D721Med (cell line): ENCODE measurements at regions not wholly inside any gene's neighbourhood (a gene's known extent, or its start where the extent isn't known, plus 50 kb on each side); places are given as distances from the start of the nearest gene placed in this dataset.
A peak's percentile ranks its signal among the peaks of the same experiment; 100 is the strongest.

ENCODE experiments used
- DNase-seq: peaks from one replicate; pipeline ENCODE4 v3.0.0; 2011; ENCODE audit warnings: low spot score; ENCODE audit not compliant: insufficient read length
- FAIRE-seq: peaks from 2 replicates; lab custom pipeline; 2011; peaks lifted over from hg19 to GRCh38; lab: Jason Lieb, UNC
- TF ChIP-seq, protein P1 (sequence below): IDR thresholded peaks from 2 replicates; pipeline ENCODE4 v1.5.1; 2012; ENCODE audit warnings: mild to moderate bottlenecking, control low read depth; ENCODE audit not compliant: insufficient read depth; ENCODE audit errors: missing control alignments

DNA sequence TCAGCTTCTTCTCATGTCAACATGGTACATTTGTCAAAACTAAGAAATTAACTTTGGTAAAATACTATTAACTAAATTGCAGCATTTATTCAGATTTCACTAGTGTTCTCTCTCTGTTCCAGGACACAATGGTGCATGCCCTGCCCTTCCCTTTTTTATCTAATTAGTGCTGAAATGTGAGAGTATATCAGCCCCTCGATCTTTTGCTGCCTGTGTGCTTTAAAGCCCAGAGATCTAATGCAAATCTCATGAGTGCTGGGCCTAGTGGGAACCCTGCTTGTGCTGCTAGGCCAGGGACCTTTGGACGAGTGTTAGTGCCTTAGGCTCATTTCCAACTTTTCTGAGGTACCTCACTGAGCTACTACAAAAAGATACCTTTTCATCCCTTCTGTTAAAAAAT lies 221.1 kb upstream of the EDNRB start:
- no peak for DNase-seq
- TF ChIP-seq, protein P1, sequence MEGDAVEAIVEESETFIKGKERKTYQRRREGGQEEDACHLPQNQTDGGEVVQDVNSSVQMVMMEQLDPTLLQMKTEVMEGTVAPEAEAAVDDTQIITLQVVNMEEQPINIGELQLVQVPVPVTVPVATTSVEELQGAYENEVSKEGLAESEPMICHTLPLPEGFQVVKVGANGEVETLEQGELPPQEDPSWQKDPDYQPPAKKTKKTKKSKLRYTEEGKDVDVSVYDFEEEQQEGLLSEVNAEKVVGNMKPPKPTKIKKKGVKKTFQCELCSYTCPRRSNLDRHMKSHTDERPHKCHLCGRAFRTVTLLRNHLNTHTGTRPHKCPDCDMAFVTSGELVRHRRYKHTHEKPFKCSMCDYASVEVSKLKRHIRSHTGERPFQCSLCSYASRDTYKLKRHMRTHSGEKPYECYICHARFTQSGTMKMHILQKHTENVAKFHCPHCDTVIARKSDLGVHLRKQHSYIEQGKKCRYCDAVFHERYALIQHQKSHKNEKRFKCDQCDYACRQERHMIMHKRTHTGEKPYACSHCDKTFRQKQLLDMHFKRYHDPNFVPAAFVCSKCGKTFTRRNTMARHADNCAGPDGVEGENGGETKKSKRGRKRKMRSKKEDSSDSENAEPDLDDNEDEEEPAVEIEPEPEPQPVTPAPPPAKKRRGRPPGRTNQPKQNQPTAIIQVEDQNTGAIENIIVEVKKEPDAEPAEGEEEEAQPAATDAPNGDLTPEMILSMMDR, result no peak
- no peak for FAIRE-seq

DNA sequence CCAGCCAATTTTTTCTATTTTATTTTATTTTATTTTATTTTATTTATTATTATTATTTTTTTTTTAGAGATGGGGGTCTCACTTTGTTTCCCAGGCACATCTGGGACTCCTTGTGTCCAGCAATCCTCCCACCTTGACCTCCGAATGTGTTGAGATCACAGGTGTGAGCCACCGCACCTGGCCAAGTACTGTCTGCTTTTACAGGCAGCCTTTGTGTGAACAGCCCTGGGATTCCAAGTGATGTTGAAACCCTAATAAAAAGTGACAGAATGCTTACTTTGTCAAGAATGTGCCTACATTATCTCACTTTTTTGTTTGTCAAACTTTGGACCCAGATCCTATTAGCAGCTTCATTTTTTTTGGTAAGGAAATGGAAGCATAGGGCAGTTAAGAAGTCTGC lies 220.1 kb upstream of the EDNRB start:
- TF ChIP-seq, protein P1, result no peak
- FAIRE-seq, result no peak

DNA sequence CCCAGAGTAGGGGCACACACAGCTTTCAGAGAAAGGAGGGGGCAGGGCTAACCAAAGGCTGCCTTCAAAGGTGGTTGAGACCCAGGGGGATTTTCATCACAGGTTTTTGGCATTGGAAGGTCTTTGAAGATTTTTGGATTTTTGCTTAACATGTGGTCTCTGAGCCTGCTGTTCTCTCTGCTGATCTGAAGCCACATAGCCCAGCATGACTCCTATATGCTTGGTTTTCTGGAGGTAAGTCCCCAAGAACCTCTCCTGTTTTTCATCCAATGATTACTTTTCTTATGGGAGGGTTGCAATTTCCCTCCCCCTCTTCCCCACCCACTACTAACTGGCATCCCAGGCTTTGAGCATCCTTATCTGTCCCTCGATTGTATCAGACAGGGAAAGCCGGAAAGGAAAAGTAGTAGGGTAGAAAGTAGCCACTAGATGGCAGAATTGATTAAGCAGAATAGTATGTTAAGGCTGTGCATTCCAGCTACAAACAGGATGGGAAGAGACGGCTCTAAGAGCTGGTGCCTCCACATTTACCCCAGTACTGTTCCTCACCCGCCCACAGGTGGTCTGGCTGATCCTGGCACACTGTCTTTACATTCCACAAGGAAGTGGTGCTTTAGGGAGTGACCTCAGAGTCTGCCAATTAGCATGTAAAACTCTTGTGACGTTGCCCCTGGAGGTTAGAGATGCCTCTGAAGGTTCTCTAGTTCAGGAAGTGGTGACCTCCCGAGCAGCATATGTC lies 218.9 kb upstream of the EDNRB start:
- TF ChIP-seq, protein P1, result peak; percentile 64
- DNase-seq, result peak; percentile 14
- FAIRE-seq, result no peak

More for the DNA sequence above, 220.1 kb upstream of the EDNRB start:
- no peak for DNase-seq

DNA sequence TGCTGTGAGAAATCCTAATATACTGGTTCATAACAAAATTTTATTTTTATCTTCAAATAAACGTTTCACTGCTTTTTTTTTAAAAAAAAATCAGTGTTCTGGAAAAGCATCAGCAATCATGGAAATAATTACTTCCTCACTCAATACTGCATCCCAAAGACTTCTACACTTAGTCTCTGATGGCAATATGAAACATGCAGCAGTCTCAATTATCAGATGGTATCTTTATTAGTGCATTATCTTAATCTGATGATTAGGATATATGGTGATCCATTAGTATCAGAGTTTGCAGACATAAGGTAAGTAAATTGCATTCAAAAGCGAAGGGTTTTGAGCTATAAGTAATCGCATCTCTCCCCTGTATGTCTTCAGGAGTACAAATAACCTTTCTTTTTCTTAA lies 218.3 kb upstream of the EDNRB start:
- DNase-seq (no peak), FAIRE-seq (no peak)
- TF ChIP-seq, protein P1, result no peak

GRCh38 chr13:78133511-78133910 lies 214.9 kb upstream of the EDNRB start:
- DNase-seq (no peak), FAIRE-seq (no peak)
- TF ChIP-seq, protein P1, result no peak

DNA sequence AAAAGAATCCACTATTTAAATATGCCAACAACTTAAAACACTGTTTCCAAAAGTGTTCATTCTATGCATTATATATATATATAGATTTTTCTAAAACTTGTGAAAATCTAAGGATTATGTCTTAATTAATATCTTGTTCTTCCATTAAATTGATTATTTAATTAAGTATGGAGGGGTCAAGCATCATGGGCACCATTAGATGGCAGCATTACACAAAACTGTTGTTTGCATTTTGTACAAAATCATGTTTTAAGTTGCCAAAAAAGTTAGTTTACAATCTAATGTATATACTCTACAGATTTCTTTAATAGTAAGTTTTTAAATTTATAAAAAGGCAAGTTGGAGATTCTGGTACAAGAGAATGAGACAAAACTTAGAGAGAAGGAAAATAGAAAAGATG lies 213.2 kb upstream of the EDNRB start:
- no peak for DNase-seq
- TF ChIP-seq, protein P1, result peak; percentile 23
- no peak for FAIRE-seq

DNA sequence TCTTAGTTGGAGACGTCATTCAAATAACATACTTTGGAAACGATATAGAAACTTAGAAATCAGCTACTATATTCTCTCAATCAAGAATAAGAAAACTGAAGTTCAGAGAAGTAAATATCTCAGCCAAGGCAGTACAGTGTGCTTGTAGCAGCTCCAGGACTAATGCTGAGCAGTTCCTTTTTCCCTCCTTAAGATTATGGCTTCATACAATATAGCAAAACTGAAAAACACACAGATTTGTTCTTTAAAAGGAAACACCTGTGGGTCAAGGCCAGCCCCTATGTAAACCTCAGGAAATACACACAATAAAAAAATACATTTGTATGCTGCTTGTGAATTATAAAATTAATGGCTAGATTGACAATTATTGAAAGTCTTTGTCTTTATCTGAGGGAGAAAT lies 212.7 kb upstream of the EDNRB start:
- FAIRE-seq (no peak), DNase-seq (no peak)
- TF ChIP-seq, protein P1, result no peak
